K562 (cell line): ENCODE measurements at regions not wholly inside any gene's neighbourhood (a gene's known extent, or its start where the extent isn't known, plus 50 kb on each side); places are given as distances from the start of the nearest gene placed in this dataset.

ENCODE experiments used
- ATAC-seq: fragments of 200-7000 bp; cut with Tn5 transposase; 3 replicates; pipeline ENCODE4 v1.9.1; 2020; ENCODE audit warnings: moderate library complexity
- BruUV-seq: library from RNA; stranded (reverse); fragments of 400-500 nt; replicated peaks from 2 replicates; lab custom pipeline; 2021; lab: Mats Ljungman, UMichigan
- CTCF ChIA-PET: fragments of 300-600 bp; formaldehyde crosslinking; extraction: SDS; loops from one replicate; lab custom pipeline; 2021; ENCODE audit warnings: low intra/inter-chr PET ratio; lab: Yijun Ruan, JAX
- POLR2A ChIA-PET: fragments of 300-600, 350-650 bp; sonication (Branson Sonifier 250); formaldehyde crosslinking; extraction: SDS; loops from one replicate; lab custom pipeline; 2021; ENCODE audit warnings: antibody characterized with exemption, inconsistent platforms; lab: Yijun Ruan, JAX
- DNase-seq, 4 experiments: peaks; one replicate each; pipeline versions ENCODE4 v3.0.0 to v3.0.0-alpha.2; 2011 to 2018; ENCODE audit warnings: low spot score in 3 of 4, mixed read lengths in 3 of 4; ENCODE audit errors: extremely low read depth in 1 of 4
- FAIRE-seq: peaks from 2 replicates; lab custom pipeline; 2011; peaks lifted over from hg19 to GRCh38; lab: Jason Lieb, UNC
- H2AFZ ChIP-seq: 2 replicates; pipeline ENCODE4 v1.6.0; 2011; ENCODE audit warnings: low read depth, low read length, control low read depth, inconsistent platforms
- H3K27ac ChIP-seq: fragments of 200-600 bp; 3 replicates; pipeline ENCODE4 v1.8.0; 2011; ENCODE audit warnings: low read depth, mild to moderate bottlenecking, control low read depth, inconsistent platforms, low read length, moderate library complexity, mixed read lengths; ENCODE audit errors: extremely low read depth
- H3K27me3 ChIP-seq, 2 experiments: fragments of 300-600 bp in 1 of 2; 2 replicates in 1 of 2; 3 replicates in 1 of 2; pipeline versions ENCODE4 v1.6.0 to v1.8.0; 2011; ENCODE audit warnings: inconsistent platforms in 2 of 2, low read length in 2 of 2, mild to moderate bottlenecking in 1 of 2, mixed read lengths in 1 of 2, moderate library complexity in 1 of 2; ENCODE audit not compliant: control insufficient read depth in 2 of 2, insufficient read depth in 2 of 2
- H3K36me3 ChIP-seq: fragments of 300-600 bp; 3 replicates; pipeline ENCODE4 v1.8.0; 2011; ENCODE audit warnings: mild to moderate bottlenecking, low read length, inconsistent platforms; ENCODE audit not compliant: control insufficient read depth, insufficient read depth
- H3K4me1 ChIP-seq, 2 experiments: fragments of 200-600 bp in 1 of 2; replicated peaks in 1 of 2; 2 replicates in 1 of 2; 3 replicates in 1 of 2; pipeline versions ENCODE4 v1.5.1 to v1.8.0; 2011; ENCODE audit warnings: inconsistent platforms in 2 of 2, low read length in 2 of 2, mild to moderate bottlenecking in 1 of 2, mixed read lengths in 1 of 2, moderate library complexity in 1 of 2; ENCODE audit not compliant: control insufficient read depth in 2 of 2, insufficient read depth in 2 of 2
- H3K4me2 ChIP-seq: 2 replicates; pipeline ENCODE4 v1.6.1; 2011; ENCODE audit warnings: low read length, control low read depth, inconsistent platforms, mixed read lengths; ENCODE audit not compliant: insufficient read depth
- H3K4me3 ChIP-seq: fragments of 200-600 bp; sonication (generic), shearing (Covaris generic); 2 replicates; pipeline ENCODE4 v1.5.1; 2016; ENCODE audit warnings: control low read depth, inconsistent platforms
- H3K79me2 ChIP-seq: fragments of 200-600 bp; 3 replicates; pipeline ENCODE4 v1.8.0; 2011; ENCODE audit warnings: low read length, inconsistent platforms; ENCODE audit not compliant: control insufficient read depth, insufficient read depth
- H3K9ac ChIP-seq, 2 experiments: 2 replicates each; pipeline versions ENCODE4 v1.6.0 to v1.6.1; 2011; ENCODE audit warnings: low read depth in 2 of 2, low read length in 2 of 2, control low read depth in 1 of 2, inconsistent platforms in 1 of 2, mild to moderate bottlenecking in 1 of 2, mixed read lengths in 1 of 2; ENCODE audit not compliant: insufficient read depth in 1 of 2
- H3K9me1 ChIP-seq: one replicate; pipeline ENCODE4 v1.6.0; 2011; ENCODE audit warnings: inconsistent platforms, mild to moderate bottlenecking, low read length, moderate library complexity; ENCODE audit not compliant: control insufficient read depth, insufficient read depth
- H3K9me3 ChIP-seq: replicated peaks from 2 replicates; pipeline ENCODE4 v1.5.1; 2011; ENCODE audit warnings: low read depth, low read length, inconsistent platforms; ENCODE audit not compliant: control insufficient read depth, insufficient read depth
- H4K20me1 ChIP-seq: replicated peaks from 2 replicates; pipeline ENCODE4 v1.6.1; 2011; ENCODE audit warnings: low read length, inconsistent platforms, mixed read lengths; ENCODE audit not compliant: control insufficient read depth, insufficient read depth
- BHLHE40 ChIP-seq: IDR thresholded peaks from 2 replicates; pipeline ENCODE4 v1.6.1; 2011; ENCODE audit warnings: low read length, improper control_type of control experiment
- FOS ChIP-seq: IDR thresholded peaks from 3 replicates; pipeline ENCODE4 v1.6.1; 2011; ENCODE audit not compliant: insufficient read length; ENCODE audit errors: extremely low read depth
- KLF13 ChIP-seq: fragments of 450-650 bp; IDR thresholded peaks from 2 replicates; pipeline ENCODE4 v1.6.1; 2016; ENCODE audit warnings: missing genetic modification characterization, low read depth, mild to moderate bottlenecking, missing compliant biosample characterization, moderate library complexity, borderline replicate concordance
- MBD1 ChIP-seq: fragments of 250-450 bp; sonication (Bioruptor Pico); IDR thresholded peaks from 2 replicates; pipeline ENCODE4 v1.8.0; 2022; ENCODE audit warnings: inconsistent platforms
- WGBS: fragments of 100-300 bp; shearing (Covaris generic); methylation state at CpG from one replicate; pipeline ENCODE4 v1.1.6; 2016; ENCODE audit warnings: low coverage, mixed read lengths; ENCODE audit not compliant: insufficient coverage; ENCODE audit errors: missing lambda C conversion rate; 5-methylcytosine and 5-hydroxymethylcytosine counted together
- in situ Hi-C: fragments of 300-500 bp; cut with MboI; formaldehyde crosslinking; loops from 4 replicates; pipeline ENCODE4 v1.15.0; 2018; ENCODE audit warnings: inconsistent platforms, mixed read lengths
- intact Hi-C: fragments of 100-400 bp; cut with micrococcal nuclease; formaldehyde crosslinking; loops from 2 replicates; pipeline ENCODE4 v1.14.2; 2022

DNA sequence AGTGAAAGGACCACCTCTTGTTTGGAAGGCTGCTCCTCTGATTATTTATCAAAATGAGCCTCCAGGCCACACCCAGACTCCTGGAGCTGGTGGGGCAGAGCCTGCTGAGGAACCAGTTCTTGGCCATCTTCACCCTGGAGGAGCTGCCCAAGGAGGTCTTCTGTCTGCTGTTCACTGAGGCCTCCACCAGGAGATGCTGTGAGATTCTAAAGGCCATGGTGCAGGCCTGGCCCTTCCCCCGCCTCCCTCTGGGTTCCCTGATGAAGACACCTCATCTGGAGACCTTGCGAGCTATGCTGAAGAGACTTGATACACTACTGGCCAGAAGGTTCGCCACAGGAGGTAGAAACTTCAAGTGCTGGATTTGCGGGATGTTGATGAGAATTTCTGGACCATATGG, 61.7 kb upstream of the GJA8 start (continued):
- TF ChIP-seq MBD1 (CRISPR knock-in tag): no peak

DNA sequence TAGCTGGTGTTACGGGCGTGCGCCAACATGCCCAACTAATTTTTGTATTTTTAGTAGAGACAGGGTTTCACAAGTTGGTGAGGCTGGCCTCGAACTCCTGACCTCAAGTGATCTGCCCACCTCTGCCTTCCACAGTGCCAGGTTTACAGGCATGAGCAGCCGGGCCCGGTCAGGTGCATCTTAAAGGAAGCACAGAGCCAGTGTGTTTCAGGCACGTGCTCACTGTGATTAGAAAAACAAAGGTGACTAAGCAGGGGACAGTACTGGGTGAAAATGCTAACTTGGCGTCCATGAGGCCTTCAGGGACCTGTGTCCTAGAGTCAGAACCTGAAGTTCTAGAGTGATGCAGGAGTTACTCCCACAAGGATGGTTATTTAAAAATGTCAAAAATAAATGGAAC, 60.0 kb upstream of the GJA8 start:
- WGBS: 33% methylated on average over 8 of the region's 8 CpGs
- CTCF ChIA-PET: no interaction called here
- no peak overlapping the region for H3K4me3 ChIP-seq
- no peak overlapping the region for H2AFZ ChIP-seq
- intact Hi-C loops (loop anchor here (2.0 kb wide), 1 partner anchor 50 kb away; no protein-coding TSS in a partner anchor), in situ Hi-C loops (loop anchor here (5.0 kb wide), 1 partner anchor 50 kb away; no protein-coding TSS in a partner anchor)
- H4K20me1 ChIP-seq: no peaks in the 10 kb centered on the region
- no peak for DNase-seq
- BruUV-seq: no TSS peak
- no peak for ATAC-seq
- H3K9me1 ChIP-seq: no peaks in the 10 kb centered on the region
- FAIRE-seq: no peak
- no peak overlapping the region for H3K27ac ChIP-seq
- POLR2A ChIA-PET: interaction anchor here (0.6 kb wide), 1 partner anchor 154 kb away, joined by 3 read pairs; no protein-coding TSS in a partner anchor
- H3K9ac ChIP-seq: no peak overlapping the region
- H3K79me2 ChIP-seq: no peaks in the 10 kb centered on the region
- no peaks in the 10 kb centered on the region for H3K36me3 ChIP-seq
- H3K9me3 ChIP-seq: no peaks in the 10 kb centered on the region
- H3K27me3 ChIP-seq: peaks cover 0 to 11% of the 10 kb centered on the region in 2 experiments; a peak in 2 of 5 replicates
- H3K4me1 ChIP-seq: peaks cover 0 to under 1% of the 10 kb centered on the region in 2 experiments; a peak in 3 of 5 replicates
- H3K4me2 ChIP-seq: no peak overlapping the region
- TF ChIP-seq BHLHE40 (peak; percentile 56; the same call in 1 of the 2 replicates), FOS (no peak), KLF13 (no peak)
